Mesendoderm (in vitro differentiated cells): ENCODE measurements at regions not wholly inside any gene's neighbourhood (a gene's known extent, or its start where the extent isn't known, plus 50 kb on each side); places are given as distances from the start of the nearest gene placed in this dataset.

Experiments used
- DNase-seq: peaks from one replicate; pipeline ENCODE4 v3.0.0; 2013
- H2AK5ac ChIP-seq: 2 replicates; pipeline ENCODE4 v1.6.1; 2013; ENCODE audit warnings: low read length, inconsistent platforms
- H2BK120ac ChIP-seq: 2 replicates; pipeline ENCODE4 v1.6.1; 2013; ENCODE audit warnings: low read depth, mild to moderate bottlenecking, low read length, moderate library complexity, mixed read lengths
- H2BK15ac ChIP-seq: replicated peaks from 2 replicates; pipeline ENCODE4 v1.6.1; 2013; ENCODE audit warnings: low read depth, mild to moderate bottlenecking, moderate library complexity
- H2BK5ac ChIP-seq: 2 replicates; pipeline ENCODE4 v1.6.1; 2013; ENCODE audit warnings: low read length, inconsistent platforms
- H3K18ac ChIP-seq: 2 replicates; pipeline ENCODE4 v1.6.1; 2013; ENCODE audit warnings: mild to moderate bottlenecking, low read length, mixed read lengths
- H3K23ac ChIP-seq: one replicate; pipeline ENCODE4 v1.6.1; 2013; ENCODE audit warnings: low read length
- H3K27ac ChIP-seq: 2 replicates; pipeline ENCODE4 v1.5.1; 2013; ENCODE audit warnings: low read depth, mild to moderate bottlenecking, inconsistent platforms, low read length, moderate library complexity
- H3K27me3 ChIP-seq: 2 replicates; pipeline ENCODE4 v1.6.1; 2013; ENCODE audit warnings: low read length, control low read depth, mild to moderate bottlenecking, inconsistent platforms; ENCODE audit not compliant: insufficient read depth, poor library complexity
- H3K36me3 ChIP-seq: 2 replicates; pipeline ENCODE4 v1.6.1; 2013; ENCODE audit warnings: low read length, inconsistent platforms; ENCODE audit not compliant: control insufficient read depth, insufficient read depth
- H3K4ac ChIP-seq: one replicate; pipeline ENCODE4 v1.6.1; 2013; ENCODE audit warnings: low read depth, mild to moderate bottlenecking, low read length, moderate library complexity
- H3K4me1 ChIP-seq: 2 replicates; pipeline ENCODE4 v1.6.1; 2013; ENCODE audit warnings: low read depth, low read length, inconsistent platforms; ENCODE audit not compliant: control insufficient read depth
- H3K4me2 ChIP-seq: 2 replicates; pipeline ENCODE4 v1.6.1; 2013; ENCODE audit warnings: low read length
- H3K4me3 ChIP-seq: 2 replicates; pipeline ENCODE4 v1.5.1; 2013; ENCODE audit warnings: mild to moderate bottlenecking, low read length
- H3K56ac ChIP-seq: one replicate; pipeline ENCODE4 v1.6.1; 2013; ENCODE audit warnings: low read length
- H3K79me1 ChIP-seq: 2 replicates; pipeline ENCODE4 v1.6.1; 2013; ENCODE audit warnings: low read length, inconsistent platforms
- H3K79me2 ChIP-seq: 2 replicates; pipeline ENCODE4 v1.6.1; 2013; ENCODE audit warnings: mild to moderate bottlenecking, low read length; ENCODE audit not compliant: control insufficient read depth, insufficient read depth
- H3K9ac ChIP-seq: 2 replicates; pipeline ENCODE4 v1.6.1; 2013; ENCODE audit warnings: low read length, inconsistent platforms
- H4K5ac ChIP-seq: one replicate; pipeline ENCODE4 v1.6.1; 2013; ENCODE audit warnings: low read length
- H4K8ac ChIP-seq: one replicate; pipeline ENCODE4 v1.6.1; 2013; ENCODE audit warnings: low read depth, mild to moderate bottlenecking, control low read depth, low read length, moderate library complexity
- WGBS: extraction: QIAGEN DNeasy Blood & Tissue Kit; methylation state at CpG from one replicate; pipeline ENCODE4 v1.1.7; 2013; ENCODE audit warnings: low lambda C conversion rate, missing lambda C conversion rate; ENCODE audit not compliant: insufficient coverage; ENCODE audit errors: extremely low coverage; 5-methylcytosine and 5-hydroxymethylcytosine counted together

GRCh38 chr14:46480817-46481216 lies 170.8 kb downstream of the RPL10L start:
- WGBS, result no CpG with 5 or more reads among the region's 3 CpGs
- DNase-seq, result no peak
- no peak overlapping the region for H3K23ac ChIP-seq
- H2BK5ac ChIP-seq, result no peak overlapping the region
- H3K79me2 ChIP-seq, result no peaks in the 10 kb centered on the region
- H3K27me3 ChIP-seq, result no peaks in the 10 kb centered on the region
- H3K56ac ChIP-seq, result no peak overlapping the region
- H3K36me3 ChIP-seq, result no peaks in the 10 kb centered on the region
- no peak overlapping the region for H2AK5ac ChIP-seq
- H4K5ac ChIP-seq, result no peak overlapping the region
- H3K4me2 ChIP-seq, result no peak overlapping the region
- H3K18ac ChIP-seq, result no peak overlapping the region
- H3K4me3 ChIP-seq, result no peak overlapping the region
- H2BK15ac ChIP-seq, result no peak overlapping the region
- H3K4ac ChIP-seq, result no peak overlapping the region
- no peaks in the 10 kb centered on the region for H3K4me1 ChIP-seq
- no peak overlapping the region for H4K8ac ChIP-seq
- no peak overlapping the region for H2BK120ac ChIP-seq
- H3K27ac ChIP-seq, result no peak overlapping the region
- no peaks in the 10 kb centered on the region for H3K79me1 ChIP-seq
- no peak overlapping the region for H3K9ac ChIP-seq

- Histone ChIP-seq H3K4me2 (no peak overlapping the region), H3K4me3 (no peak overlapping the region), H3K79me1 (no peaks in the 10 kb centered on the region), H2BK15ac (no peak overlapping the region), H2BK5ac (no peak overlapping the region), H3K27ac (no peak overlapping the region), H3K9ac (no peak overlapping the region), H3K4me1 (no peaks in the 10 kb centered on the region), H3K36me3 (no peaks in the 10 kb centered on the region), H4K8ac (no peak overlapping the region), H4K5ac (no peak overlapping the region), H3K4ac (no peak overlapping the region), H2BK120ac (no peak overlapping the region), H3K56ac (no peak overlapping the region), H2AK5ac (no peak overlapping the region), H3K79me2 (no peaks in the 10 kb centered on the region), H3K18ac (no peak overlapping the region), H3K27me3 (no peaks in the 10 kb centered on the region), H3K23ac (no peak overlapping the region)
- DNase-seq, result no peak
- no CpG with 5 or more reads among the region's 2 CpGs for WGBS
Observed at GRCh38 chr14:46472261-46472660, 179.3 kb downstream of the RPL10L start.

GRCh38 chr14:46464341-46464740 lies 187.2 kb downstream of the RPL10L start:
- Histone ChIP-seq H3K56ac (no peak overlapping the region), H3K27ac (no peak overlapping the region), H2BK15ac (no peak overlapping the region), H3K18ac (no peak overlapping the region), H3K36me3 (no peaks in the 10 kb centered on the region), H3K4me2 (no peak overlapping the region), H3K27me3 (no peaks in the 10 kb centered on the region), H3K79me2 (no peaks in the 10 kb centered on the region), H3K4me1 (no peaks in the 10 kb centered on the region), H3K79me1 (no peaks in the 10 kb centered on the region), H4K5ac (no peak overlapping the region), H3K4me3 (no peak overlapping the region), H3K4ac (no peak overlapping the region), H2AK5ac (no peak overlapping the region), H2BK5ac (no peak overlapping the region), H4K8ac (no peak overlapping the region), H3K23ac (no peak overlapping the region), H3K9ac (no peak overlapping the region), H2BK120ac (no peak overlapping the region)
- DNase-seq, result no peak
- no CpG with 5 or more reads among the region's 1 CpG for WGBS

GRCh38 chr14:46451800-46452199 lies 199.8 kb downstream of the RPL10L start:
- H3K27me3 ChIP-seq, result no peaks in the 10 kb centered on the region
- H3K4me3 ChIP-seq, result no peak overlapping the region
- no peak overlapping the region for H4K5ac ChIP-seq
- no peak overlapping the region for H4K8ac ChIP-seq
- no peak overlapping the region for H3K18ac ChIP-seq
- no peak overlapping the region for H2AK5ac ChIP-seq
- DNase-seq, result no peak
- H3K27ac ChIP-seq, result no peak overlapping the region
- H3K4me1 ChIP-seq, result no peaks in the 10 kb centered on the region
- no peak overlapping the region for H2BK15ac ChIP-seq
- no peak overlapping the region for H3K4me2 ChIP-seq
- H3K56ac ChIP-seq, result no peak overlapping the region
- no peak overlapping the region for H3K9ac ChIP-seq
- H3K79me2 ChIP-seq, result no peaks in the 10 kb centered on the region
- H3K23ac ChIP-seq, result no peak overlapping the region
- no peaks in the 10 kb centered on the region for H3K79me1 ChIP-seq
- no peak overlapping the region for H2BK120ac ChIP-seq
- no peak overlapping the region for H2BK5ac ChIP-seq
- no peaks in the 10 kb centered on the region for H3K36me3 ChIP-seq
- no CpG with 5 or more reads among the region's 3 CpGs for WGBS
- H3K4ac ChIP-seq, result no peak overlapping the region

GRCh38 chr14:46444666-46445065 lies 206.9 kb downstream of the RPL10L start:
- no peaks in the 10 kb centered on the region for H3K27me3 ChIP-seq
- no peaks in the 10 kb centered on the region for H3K79me2 ChIP-seq
- no peak overlapping the region for H4K8ac ChIP-seq
- H2BK15ac ChIP-seq, result peak overlapping the region; percentile 57
- no peak overlapping the region for H4K5ac ChIP-seq
- no peak overlapping the region for H3K18ac ChIP-seq
- H2BK120ac ChIP-seq, result no peak overlapping the region
- no peaks in the 10 kb centered on the region for H3K79me1 ChIP-seq
- no peak overlapping the region for H3K56ac ChIP-seq
- H2BK5ac ChIP-seq, result no peak overlapping the region
- H3K23ac ChIP-seq, result no peak overlapping the region
- no peak overlapping the region for H3K4me2 ChIP-seq
- no peak overlapping the region for H2AK5ac ChIP-seq
- H3K36me3 ChIP-seq, result no peaks in the 10 kb centered on the region
- WGBS, result no CpG with 5 or more reads among the region's 5 CpGs
- no peak for DNase-seq
- no peak overlapping the region for H3K9ac ChIP-seq
- H3K4me1 ChIP-seq, result peaks cover 3% of the 10 kb centered on the region
- H3K27ac ChIP-seq, result no peak overlapping the region
- no peak overlapping the region for H3K4ac ChIP-seq
- no peak overlapping the region for H3K4me3 ChIP-seq

- H2BK120ac ChIP-seq, result no peak overlapping the region
- no peaks in the 10 kb centered on the region for H3K27me3 ChIP-seq
- WGBS, result no CpG with 5 or more reads among the region's 3 CpGs
- H2BK15ac ChIP-seq, result no peak overlapping the region
- H3K79me1 ChIP-seq, result no peaks in the 10 kb centered on the region
- no peak overlapping the region for H4K8ac ChIP-seq
- H2BK5ac ChIP-seq, result no peak overlapping the region
- no peaks in the 10 kb centered on the region for H3K4me1 ChIP-seq
- H3K79me2 ChIP-seq, result no peaks in the 10 kb centered on the region
- peak; percentile 28 for DNase-seq
- no peak overlapping the region for H3K4me3 ChIP-seq
- H3K27ac ChIP-seq, result no peak overlapping the region
- H3K36me3 ChIP-seq, result no peaks in the 10 kb centered on the region
- H3K18ac ChIP-seq, result no peak overlapping the region
- no peak overlapping the region for H2AK5ac ChIP-seq
- no peak overlapping the region for H3K4ac ChIP-seq
- H4K5ac ChIP-seq, result no peak overlapping the region
- no peak overlapping the region for H3K9ac ChIP-seq
- no peak overlapping the region for H3K23ac ChIP-seq
- no peak overlapping the region for H3K4me2 ChIP-seq
- no peak overlapping the region for H3K56ac ChIP-seq
Observed at GRCh38 chr14:46433381-46433780, 218.2 kb downstream of the RPL10L start.
